NOMO-1 treated with DMSO at 0.1 percent for 48 hours (cell line): ENCODE measurements at regions not wholly inside any gene's neighbourhood (a gene's known extent, or its start where the extent isn't known, plus 50 kb on each side); places are given as distances from the start of the nearest gene placed in this dataset.
"Not testable (repeated sequence)": the region's sequence is repeated elsewhere in the genome, so short reads cannot be mapped to it uniquely, and the experiment has no call there.

Experiments
- DNase-seq: peaks from one replicate; lab custom pipeline; 2025; ENCODE audit not compliant: unreplicated experiment; lab: John Stamatoyannopoulos, UW

DNA sequence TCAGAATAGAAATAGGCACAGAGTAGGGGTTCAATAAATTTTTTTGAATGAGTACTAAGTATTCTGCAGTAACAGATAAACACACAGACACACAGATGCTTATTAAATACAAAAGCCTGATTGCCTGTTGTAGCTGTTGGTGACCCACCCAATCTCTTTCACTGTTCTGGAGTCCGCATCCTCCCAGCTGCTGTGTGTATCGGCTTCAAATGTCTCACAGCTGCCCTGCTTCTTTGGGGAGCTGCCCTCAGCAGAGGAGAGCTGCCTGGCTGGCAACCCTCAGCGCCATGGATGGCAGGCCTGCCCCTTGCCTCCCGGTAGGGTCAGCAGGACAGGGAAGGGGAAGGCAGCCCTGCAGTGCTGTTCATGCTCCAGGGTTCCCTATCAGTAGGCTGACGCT, 50.5 kb upstream of the PRNP start:
- no peak for DNase-seq

DNA sequence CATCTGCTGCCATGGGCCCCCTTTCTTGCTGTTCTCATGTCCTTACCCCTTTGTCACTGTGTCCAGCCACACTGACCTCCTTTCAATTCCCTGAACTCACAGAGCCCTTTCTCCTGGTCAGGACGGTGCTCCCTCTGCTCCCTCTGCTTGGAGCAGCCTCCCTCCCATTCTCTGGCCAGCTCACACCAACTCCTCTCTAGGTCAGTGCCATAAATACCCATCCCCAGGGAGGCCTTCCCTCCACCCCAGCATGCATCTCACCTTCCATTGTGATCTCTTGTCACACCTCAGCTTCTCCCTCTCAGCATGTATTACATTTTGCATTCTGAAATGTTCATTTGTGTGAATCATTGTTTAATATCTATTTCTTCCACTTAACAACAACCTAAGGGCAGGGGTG, 50.9 kb upstream of the PRNP start:
- DNase-seq: no peak

GRCh38 chr20:4633780-4634179, 52.5 kb upstream of the PRNP start:
- peak; percentile 64 for DNase-seq

DNA sequence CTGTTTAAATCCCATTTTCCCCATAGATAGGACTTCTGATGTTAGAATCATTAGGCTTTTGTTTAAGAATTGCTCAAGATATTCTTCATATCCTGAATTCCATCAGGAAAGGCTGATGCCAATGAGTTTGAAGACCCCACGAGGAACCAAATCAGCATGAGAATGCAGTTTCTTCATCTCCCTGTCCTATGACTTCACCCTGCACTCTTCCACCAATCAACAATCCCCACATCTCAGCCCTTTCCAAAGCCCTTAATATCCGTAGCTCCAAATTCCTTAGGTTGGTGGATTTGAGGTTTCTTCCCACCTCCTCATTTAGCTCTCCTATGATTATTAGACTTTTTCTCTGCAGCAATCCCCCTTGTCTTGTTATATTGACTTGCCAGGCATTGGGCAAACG, 52.9 kb upstream of the PRNP start:
- no peak for DNase-seq

GRCh38 chr20:4632876-4633275, 53.4 kb upstream of the PRNP start:
- DNase-seq: no peak

DNA sequence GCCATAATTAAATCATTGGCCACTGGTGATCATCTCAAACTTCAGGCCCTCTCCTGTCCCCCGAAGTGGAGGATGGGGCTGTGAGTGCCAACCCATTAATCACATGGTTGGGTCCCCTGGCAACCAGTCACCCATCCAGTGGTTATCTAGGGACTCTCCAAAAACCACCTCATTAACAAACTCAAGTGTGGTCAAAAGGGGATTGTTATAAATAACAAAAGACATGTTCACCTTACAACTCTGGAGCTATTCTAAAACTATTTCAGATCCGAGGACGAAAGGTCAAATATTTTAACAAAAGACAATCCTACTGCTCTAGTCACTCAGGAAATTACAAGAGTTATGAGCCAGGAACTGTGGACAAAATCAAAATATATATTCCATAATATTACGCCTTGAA, 60.0 kb upstream of the PRNP start:
- no peak for DNase-seq

DNA sequence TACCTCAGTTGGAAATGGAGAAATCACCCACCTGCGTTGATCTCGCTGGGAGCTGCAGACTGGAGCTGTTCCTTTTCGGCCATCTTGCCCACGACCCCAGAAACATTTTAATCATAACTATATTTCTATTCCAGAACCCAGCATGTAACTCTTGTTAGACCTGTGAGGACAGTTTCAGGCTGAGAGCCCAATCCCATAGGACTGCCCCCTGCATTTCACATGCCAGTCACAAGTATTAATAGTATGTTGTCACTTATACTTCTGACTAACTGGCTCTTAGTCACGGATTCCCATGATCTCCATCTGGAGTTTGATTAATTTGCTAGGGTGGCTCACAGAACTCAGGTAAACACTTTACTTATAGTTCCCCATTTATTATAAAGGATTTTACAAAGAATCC, 60.6 kb upstream of the PRNP start:
- no peak for DNase-seq

- DNase-seq: not testable (repeated sequence)
Observed at GRCh38 chr20:4624675-4625336, 61.5 kb upstream of the PRNP start.

- not testable (repeated sequence) for DNase-seq
Observed at GRCh38 chr20:4619144-4619543, 67.1 kb upstream of the PRNP start.

- DNase-seq: no peak
Observed at GRCh38 chr20:4617484-4617883, 68.8 kb upstream of the PRNP start.

DNA sequence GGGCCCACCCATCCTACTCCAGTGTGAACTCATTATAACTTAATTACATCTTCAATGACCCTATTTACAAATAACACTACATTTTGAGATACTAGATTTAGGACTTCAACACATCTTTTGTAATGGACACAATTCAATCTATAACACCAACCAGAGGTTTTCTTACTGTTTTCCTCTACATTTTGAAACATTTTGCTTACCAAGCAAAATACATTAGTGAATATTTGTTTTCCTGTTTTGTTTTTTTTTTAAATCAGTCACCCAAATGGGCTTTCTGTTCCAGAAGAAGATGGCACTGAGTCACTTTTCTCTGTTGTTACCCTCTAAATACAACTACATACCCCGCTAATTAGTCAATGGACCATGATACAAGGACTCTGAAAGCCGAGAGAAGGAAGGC, 69.2 kb upstream of the PRNP start:
- DNase-seq: no peak

- DNase-seq: peak; percentile 52
Observed at GRCh38 chr20:4613718-4614620, 72.3 kb upstream of the PRNP start.

- no peak for DNase-seq
Observed at GRCh38 chr20:4613184-4613583, 73.1 kb upstream of the PRNP start.

GRCh38 chr20:4610871-4611270, 75.4 kb upstream of the PRNP start:
- no peak for DNase-seq

- DNase-seq: no peak
Observed at GRCh38 chr20:4609511-4609910, 76.7 kb upstream of the PRNP start.

DNA sequence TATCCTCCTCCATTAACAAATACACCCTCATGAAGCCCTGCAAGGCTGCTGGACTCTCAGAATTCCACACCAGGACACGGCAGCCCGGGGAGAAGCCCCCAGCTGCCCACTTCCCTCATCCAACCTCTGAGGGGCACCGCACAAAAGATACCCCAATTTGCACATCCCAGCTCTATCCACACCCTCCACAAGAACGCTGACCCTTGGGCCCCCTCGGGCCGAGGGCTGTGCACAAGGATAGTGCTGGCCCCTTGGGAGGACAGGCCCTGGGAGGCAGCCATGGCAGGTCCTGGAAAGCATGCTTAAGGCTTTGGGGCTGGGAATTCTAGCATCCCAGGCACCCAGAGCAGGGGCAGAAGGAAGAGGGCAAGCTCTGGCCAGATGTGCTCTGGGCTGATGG, 77.4 kb upstream of the PRNP start:
- no peak for DNase-seq

GRCh38 chr20:4607287-4607713, 79.0 kb upstream of the PRNP start:
- peak; percentile 66 for DNase-seq

DNA sequence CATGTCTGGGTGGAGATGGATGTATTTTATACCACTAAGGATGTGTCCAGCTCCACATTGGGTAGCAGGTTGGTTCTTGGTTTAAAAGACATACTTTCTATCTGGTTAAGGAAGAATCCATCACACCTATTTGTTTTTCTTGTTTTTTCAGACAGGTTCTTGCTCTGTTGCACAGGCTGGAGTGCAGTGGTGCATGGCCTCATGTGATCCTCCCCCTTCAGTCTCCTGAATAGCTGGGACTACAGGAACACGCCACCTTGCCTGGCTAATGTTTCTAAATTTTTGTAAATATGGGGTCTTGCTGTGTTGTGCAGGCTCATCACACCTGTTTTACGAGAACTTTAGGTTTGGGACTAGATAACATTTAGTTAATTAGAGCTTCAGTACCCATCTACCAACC, 80.2 kb upstream of the PRNP start:
- DNase-seq: no peak

- DNase-seq: no peak
Observed at GRCh38 chr20:4605166-4605565, 81.1 kb upstream of the PRNP start.

DNA sequence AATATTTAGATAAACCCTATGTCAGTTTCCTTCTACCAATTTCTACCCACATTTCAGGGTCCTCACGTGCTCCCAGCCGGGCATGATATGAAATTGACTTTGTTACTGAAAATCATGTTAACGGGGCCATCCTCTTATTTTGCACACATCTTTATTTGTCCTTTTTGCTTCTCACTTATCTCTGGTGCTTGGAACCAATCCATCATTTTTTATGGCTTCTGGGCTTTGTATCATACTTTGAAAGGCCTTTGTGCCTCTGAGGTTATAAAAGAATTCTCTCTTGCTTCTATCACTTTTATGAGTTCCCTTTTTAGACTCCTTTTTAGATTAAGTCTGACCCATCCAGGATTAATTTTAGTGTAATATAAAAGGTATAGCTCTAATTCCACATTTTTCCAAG, 81.7 kb upstream of the PRNP start:
- no peak for DNase-seq

- DNase-seq: no peak
Observed at GRCh38 chr20:4603724-4604123, 82.5 kb upstream of the PRNP start.

- no peak for DNase-seq
Observed at GRCh38 chr20:4602297-4602631, 84.0 kb upstream of the PRNP start.
